Effector memory CD4-positive, alpha-beta T cell (primary cell): ENCODE measurements at regions not wholly inside any gene's neighbourhood (a gene's known extent, or its start where the extent isn't known, plus 50 kb on each side); places are given as distances from the start of the nearest gene placed in this dataset.

Source experiments
- DNase-seq, 3 donors: peaks; one replicate each; pipeline ENCODE4 v3.0.0-alpha.2; 2020
- H3K27ac ChIP-seq: 2 replicates; pipeline ENCODE4 v1.7.0; 2013; ENCODE audit warnings: mild to moderate bottlenecking, low read length, moderate library complexity; ENCODE audit not compliant: insufficient read depth, poor library complexity, severe bottlenecking
- H3K27me3 ChIP-seq: replicated peaks from 2 replicates; pipeline ENCODE4 v1.7.0; 2013; ENCODE audit warnings: mild to moderate bottlenecking, low read length; ENCODE audit not compliant: insufficient read depth, control insufficient read depth, poor library complexity, severe bottlenecking
- H3K36me3 ChIP-seq: 2 replicates; pipeline ENCODE4 v1.7.0; 2013; ENCODE audit warnings: mild to moderate bottlenecking, low read length, moderate library complexity; ENCODE audit not compliant: control insufficient read depth, insufficient read depth
- H3K4me1 ChIP-seq: 2 replicates; pipeline ENCODE4 v1.7.0; 2013; ENCODE audit warnings: low read length, mild to moderate bottlenecking; ENCODE audit not compliant: control insufficient read depth, insufficient read depth, poor library complexity, severe bottlenecking
- H3K4me3 ChIP-seq: 2 replicates; pipeline ENCODE4 v1.7.0; 2013; ENCODE audit warnings: low read length, low read depth, mild to moderate bottlenecking; ENCODE audit not compliant: insufficient read depth, poor library complexity, severe bottlenecking
- H3K9me3 ChIP-seq: 2 replicates; pipeline ENCODE4 v1.7.0; 2013; ENCODE audit warnings: mild to moderate bottlenecking, low read length, moderate library complexity; ENCODE audit not compliant: control insufficient read depth

DNA sequence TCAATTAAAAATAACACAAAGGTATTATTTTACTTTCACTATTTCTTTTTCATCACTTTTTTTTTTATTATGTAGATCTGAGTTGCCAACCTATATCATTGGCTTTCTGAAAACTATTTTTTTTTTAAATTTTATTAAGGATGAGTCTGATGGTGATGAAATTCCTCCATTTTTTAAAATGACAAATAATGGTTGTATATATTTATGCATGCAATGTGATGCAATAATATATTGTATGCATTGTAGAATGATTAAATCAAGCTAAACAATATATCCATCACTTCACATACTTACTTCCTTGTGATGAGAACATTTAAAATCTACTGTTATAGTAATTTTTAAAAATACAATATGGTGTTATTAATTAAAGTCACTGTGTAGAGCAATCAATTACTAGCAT is 1081.6 kb downstream of the CNTNAP5 start:
- no peak for DNase-seq
- Histone ChIP-seq H3K27me3 (no peaks in the 10 kb centered on the region), H3K27ac (no peak overlapping the region), H3K36me3 (no peaks in the 10 kb centered on the region), H3K4me3 (no peak overlapping the region), H3K4me1 (no peaks in the 10 kb centered on the region), H3K9me3 (no peaks in the 10 kb centered on the region)

DNA sequence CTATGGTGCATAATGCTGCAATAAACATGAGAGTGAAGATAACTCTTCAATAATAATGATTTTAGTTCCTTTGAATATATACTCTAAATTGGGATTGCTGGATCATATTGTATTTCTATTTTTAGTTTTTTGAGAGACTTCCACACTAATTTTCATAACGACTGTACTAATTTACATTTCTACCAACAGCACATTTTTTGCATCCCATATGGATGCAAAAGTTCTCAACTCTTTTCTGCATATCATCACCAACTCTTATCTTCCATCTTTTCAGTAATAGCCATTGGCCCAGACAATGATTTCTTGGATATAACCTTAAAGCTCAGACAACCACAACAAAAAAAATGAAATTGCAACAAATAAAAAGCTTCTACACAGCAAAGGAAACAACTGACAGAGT is 1082.4 kb downstream of the CNTNAP5 start:
- no peak overlapping the region for H3K4me3 ChIP-seq

DNA sequence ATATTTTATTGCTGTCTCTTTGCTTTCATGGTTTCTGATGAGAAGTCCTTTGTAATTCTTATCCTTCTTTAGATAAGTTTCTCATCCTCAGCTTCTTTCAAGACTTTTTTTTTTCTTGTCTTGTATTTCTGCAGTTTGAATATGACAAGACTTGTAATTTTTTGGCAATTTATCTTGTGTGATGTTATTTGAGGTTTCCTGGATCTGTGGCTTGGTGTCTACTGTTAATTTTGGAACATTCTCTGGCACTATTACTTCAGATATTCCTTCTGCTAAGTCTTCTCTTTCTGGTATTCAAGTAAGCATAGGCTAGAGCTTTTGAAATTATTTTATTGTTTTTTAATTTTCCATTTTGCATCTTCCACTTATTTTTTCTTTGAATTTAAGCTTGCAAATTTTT is 1083.2 kb downstream of the CNTNAP5 start:
- no peak overlapping the region for H3K27ac ChIP-seq
- no peaks in the 10 kb centered on the region for H3K36me3 ChIP-seq
- no peaks in the 10 kb centered on the region for H3K27me3 ChIP-seq
- no peak for DNase-seq
- no peak overlapping the region for H3K4me3 ChIP-seq
- H3K9me3 ChIP-seq, result no peaks in the 10 kb centered on the region
- no peaks in the 10 kb centered on the region for H3K4me1 ChIP-seq

More for the DNA sequence above, 1082.4 kb downstream of the CNTNAP5 start:
- H3K4me1 ChIP-seq, result no peaks in the 10 kb centered on the region
- no peak overlapping the region for H3K27ac ChIP-seq
- H3K36me3 ChIP-seq, result no peaks in the 10 kb centered on the region
- H3K9me3 ChIP-seq, result no peaks in the 10 kb centered on the region
- DNase-seq, result no peak
- H3K27me3 ChIP-seq, result no peaks in the 10 kb centered on the region

DNA sequence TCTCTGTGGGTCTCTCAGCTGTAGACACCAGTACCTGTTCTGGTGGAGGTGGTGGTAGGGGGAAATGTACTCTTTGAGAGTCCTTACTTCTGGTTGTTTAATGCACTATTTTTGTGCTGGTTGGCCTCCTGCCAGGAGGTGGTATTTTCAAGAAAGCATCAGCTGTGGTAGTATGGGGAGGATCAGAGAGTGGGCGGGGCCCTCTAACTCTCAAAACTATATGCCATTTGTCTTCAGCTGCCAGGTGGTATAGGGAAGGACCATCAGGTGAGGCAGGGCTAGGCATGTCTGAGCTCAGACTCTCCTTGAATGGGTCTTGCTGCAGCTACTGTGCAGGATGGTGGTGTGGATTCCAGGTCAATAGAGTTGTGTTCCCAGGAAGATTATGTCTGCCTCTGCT is 1100.8 kb downstream of the CNTNAP5 start:
- H3K4me3 ChIP-seq, result no peak overlapping the region
- H3K27ac ChIP-seq, result no peak overlapping the region
- no peak for DNase-seq
- H3K9me3 ChIP-seq, result no peaks in the 10 kb centered on the region
- no peaks in the 10 kb centered on the region for H3K4me1 ChIP-seq
- no peaks in the 10 kb centered on the region for H3K27me3 ChIP-seq
- no peaks in the 10 kb centered on the region for H3K36me3 ChIP-seq

DNA sequence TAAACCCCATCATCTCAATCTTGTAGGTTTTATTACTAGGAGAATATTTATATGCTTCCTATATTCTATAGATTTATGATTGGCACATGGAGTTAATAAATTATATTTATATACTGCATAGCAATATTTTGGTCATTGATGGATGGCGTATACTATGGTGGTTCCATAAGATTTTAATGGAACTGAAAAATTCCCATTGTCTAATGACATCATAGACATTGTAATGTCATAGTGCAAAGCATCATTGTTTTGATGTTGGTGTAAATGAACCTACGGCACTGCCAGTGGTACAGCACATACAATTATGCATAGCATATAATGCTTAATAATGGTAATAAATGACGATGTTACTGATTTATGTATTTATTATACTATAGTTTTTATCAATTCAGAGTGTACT is 1135.9 kb downstream of the CNTNAP5 start:
- no peak overlapping the region for H3K4me3 ChIP-seq
- no peak overlapping the region for H3K27ac ChIP-seq
- no peak for DNase-seq
- H3K9me3 ChIP-seq, result no peaks in the 10 kb centered on the region
- H3K4me1 ChIP-seq, result no peaks in the 10 kb centered on the region
- H3K27me3 ChIP-seq, result no peaks in the 10 kb centered on the region
- no peaks in the 10 kb centered on the region for H3K36me3 ChIP-seq

DNA sequence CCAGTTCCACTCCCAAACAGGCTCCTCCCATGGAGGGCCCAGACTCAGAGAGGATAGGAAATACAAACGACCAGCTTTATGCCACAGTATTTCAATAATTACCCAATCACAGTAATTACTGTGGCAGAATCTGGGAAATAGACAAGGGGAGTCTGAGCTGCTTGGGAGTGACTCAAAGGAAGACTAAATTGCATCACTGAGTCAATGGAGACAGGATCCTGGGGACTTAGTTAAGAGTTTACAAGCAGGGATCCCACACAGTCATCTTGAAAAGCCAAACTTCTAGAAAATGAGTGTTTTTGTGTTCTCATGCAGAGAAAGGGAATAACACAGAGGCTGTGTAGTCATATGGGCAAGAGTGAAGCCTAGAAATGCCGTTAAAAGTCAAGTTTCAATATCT is 1142.1 kb downstream of the CNTNAP5 start:
- Histone ChIP-seq H3K27me3 (no peaks in the 10 kb centered on the region), H3K27ac (no peak overlapping the region), H3K4me3 (no peak overlapping the region), H3K36me3 (no peaks in the 10 kb centered on the region), H3K4me1 (no peaks in the 10 kb centered on the region), H3K9me3 (no peaks in the 10 kb centered on the region)
- DNase-seq, result no peak

DNA sequence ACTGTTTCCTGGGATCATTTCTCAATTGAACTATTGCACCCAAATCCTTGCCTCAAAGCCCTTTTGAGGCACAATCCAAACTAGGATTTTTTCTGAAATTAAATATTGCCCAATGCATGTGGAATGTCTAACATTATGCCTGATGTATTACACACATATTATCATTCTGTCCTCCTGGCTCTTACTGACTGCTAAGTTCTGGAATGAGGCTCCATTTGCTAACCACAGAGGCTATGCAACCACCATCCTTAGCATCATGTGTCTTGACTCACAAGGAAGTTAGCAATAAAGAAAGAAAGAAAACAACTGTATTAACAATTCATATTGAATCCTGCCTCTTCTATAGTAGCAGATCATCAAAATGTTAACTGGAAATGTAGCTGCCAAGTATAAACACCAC is 1142.7 kb downstream of the CNTNAP5 start:
- Histone ChIP-seq H3K4me3 (no peak overlapping the region), H3K27me3 (no peaks in the 10 kb centered on the region), H3K36me3 (no peaks in the 10 kb centered on the region), H3K4me1 (no peaks in the 10 kb centered on the region), H3K9me3 (no peaks in the 10 kb centered on the region), H3K27ac (no peak overlapping the region)
- DNase-seq, result no peak

DNA sequence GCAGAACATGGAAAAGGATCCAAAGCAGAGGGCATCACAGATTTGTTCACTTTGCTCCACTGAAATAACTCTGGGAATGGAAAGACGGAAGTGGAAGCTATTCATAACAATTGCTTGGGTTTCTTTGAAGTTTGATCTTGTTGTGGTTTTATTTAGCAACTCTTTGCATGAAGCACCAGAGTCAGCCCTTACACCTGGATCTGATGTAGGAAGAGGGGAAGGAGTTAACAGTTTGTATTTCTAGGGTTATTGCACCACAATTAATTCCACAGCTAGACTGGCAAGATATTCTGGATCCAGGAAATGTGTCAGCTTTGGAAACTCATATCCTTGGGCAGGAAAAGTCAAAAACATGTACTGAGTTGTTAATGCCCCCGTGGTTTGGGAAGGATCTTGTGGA is 1143.4 kb downstream of the CNTNAP5 start:
- H3K4me3 ChIP-seq, result no peak overlapping the region
- H3K36me3 ChIP-seq, result no peaks in the 10 kb centered on the region
- no peaks in the 10 kb centered on the region for H3K4me1 ChIP-seq
- DNase-seq, result no peak
- H3K27ac ChIP-seq, result no peak overlapping the region
- H3K9me3 ChIP-seq, result no peaks in the 10 kb centered on the region
- no peaks in the 10 kb centered on the region for H3K27me3 ChIP-seq

DNA sequence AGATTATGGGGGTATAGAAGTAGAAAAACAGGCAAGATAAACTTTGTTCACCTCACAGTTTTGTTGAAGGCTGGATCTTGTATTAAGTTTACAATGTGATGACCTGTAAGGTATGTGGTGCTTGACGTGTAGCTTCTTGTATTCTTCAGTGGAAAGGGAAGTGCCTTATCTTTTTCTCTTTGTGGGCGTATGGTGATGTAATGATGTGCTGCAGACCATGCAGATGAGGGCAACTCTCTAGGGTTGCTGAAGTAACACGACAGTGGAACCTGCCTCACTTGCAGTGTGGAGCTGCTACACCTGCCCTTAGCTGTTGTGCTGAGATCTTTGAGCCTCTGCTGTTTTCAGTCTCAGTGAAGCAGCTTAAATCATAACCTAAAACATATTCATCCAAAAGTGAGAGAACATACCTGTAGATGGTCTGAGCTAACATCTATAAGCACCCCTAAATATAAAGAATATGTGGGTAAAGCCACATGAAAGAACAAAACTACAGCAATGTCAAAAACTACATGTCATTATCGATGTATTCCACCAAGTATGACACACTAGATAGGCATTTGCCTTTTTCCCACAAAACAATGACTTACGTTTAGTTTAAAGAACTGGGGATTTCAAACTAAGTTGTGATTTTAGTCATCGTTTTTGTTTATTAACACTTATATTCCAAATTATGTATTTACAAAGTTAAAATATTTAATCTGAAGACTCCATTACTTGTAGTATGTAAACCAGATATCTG is 1144.1 kb downstream of the CNTNAP5 start:
- H3K4me3 ChIP-seq, result no peak overlapping the region
- no peaks in the 10 kb centered on the region for H3K4me1 ChIP-seq
- no peaks in the 10 kb centered on the region for H3K36me3 ChIP-seq
- H3K9me3 ChIP-seq, result no peaks in the 10 kb centered on the region
- no peaks in the 10 kb centered on the region for H3K27me3 ChIP-seq
- DNase-seq, result no peak
- no peak overlapping the region for H3K27ac ChIP-seq

DNA sequence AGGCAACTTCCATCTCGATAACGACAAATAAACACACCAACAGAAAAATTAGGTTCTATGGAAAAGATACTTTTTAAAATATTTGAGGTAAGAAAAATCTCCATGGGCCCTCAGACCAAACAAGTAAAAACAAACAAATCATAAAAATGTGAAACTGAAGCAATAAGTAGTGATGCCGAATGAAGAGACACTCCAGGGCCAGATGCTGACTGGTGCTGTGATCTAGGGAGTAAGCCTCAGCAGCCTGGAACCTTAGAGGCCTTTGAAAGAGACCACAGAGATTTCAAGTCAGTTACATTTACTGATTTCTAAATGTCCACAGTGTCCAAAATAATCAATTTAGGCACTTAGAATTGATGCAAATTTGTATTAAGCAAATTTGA is 1144.7 kb downstream of the CNTNAP5 start:
- Histone ChIP-seq H3K4me1 (no peaks in the 10 kb centered on the region), H3K27ac (no peak overlapping the region), H3K4me3 (no peak overlapping the region), H3K9me3 (no peaks in the 10 kb centered on the region), H3K27me3 (no peaks in the 10 kb centered on the region), H3K36me3 (no peaks in the 10 kb centered on the region)
- no peak for DNase-seq
